Right lung (tissue), 2 donors: ENCODE measurements at regions not wholly inside any gene's neighbourhood (a gene's known extent, or its start where the extent isn't known, plus 50 kb on each side); places are given as distances from the start of the nearest gene placed in this dataset.
A peak's percentile ranks its signal among the peaks of the same experiment; 100 is the strongest.

Source experiments
- DNase-seq, 2 donors: peaks; one replicate each; pipeline ENCODE4 v3.0.0-alpha.2; 2013

DNA sequence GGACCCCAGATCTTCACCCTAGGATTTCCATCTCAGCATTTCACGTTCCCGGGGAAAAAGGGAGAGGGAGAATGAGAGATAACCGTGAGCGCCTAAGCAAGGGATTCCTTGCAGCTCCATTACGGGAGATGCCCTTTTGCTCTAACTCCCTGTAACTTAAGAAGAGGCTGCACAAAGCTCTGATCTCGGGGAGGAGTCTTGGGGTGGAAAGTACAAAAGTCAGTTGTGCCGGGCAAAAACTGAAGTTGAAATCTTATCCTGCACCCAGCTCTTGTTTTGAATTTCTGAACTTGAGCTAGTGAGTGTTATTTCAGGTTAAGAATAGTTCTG lies 256.4 kb upstream of the SOX21 start:
- DNase-seq, result no peak

- peak in 1 of 2 donors; percentile 17 for DNase-seq
Observed at GRCh38 chr13:94968040-94968756, 255.9 kb upstream of the SOX21 start.

- DNase-seq, result peak; percentile 15 to 18
Observed at GRCh38 chr13:94967183-94968039, 255.1 kb upstream of the SOX21 start.

DNA sequence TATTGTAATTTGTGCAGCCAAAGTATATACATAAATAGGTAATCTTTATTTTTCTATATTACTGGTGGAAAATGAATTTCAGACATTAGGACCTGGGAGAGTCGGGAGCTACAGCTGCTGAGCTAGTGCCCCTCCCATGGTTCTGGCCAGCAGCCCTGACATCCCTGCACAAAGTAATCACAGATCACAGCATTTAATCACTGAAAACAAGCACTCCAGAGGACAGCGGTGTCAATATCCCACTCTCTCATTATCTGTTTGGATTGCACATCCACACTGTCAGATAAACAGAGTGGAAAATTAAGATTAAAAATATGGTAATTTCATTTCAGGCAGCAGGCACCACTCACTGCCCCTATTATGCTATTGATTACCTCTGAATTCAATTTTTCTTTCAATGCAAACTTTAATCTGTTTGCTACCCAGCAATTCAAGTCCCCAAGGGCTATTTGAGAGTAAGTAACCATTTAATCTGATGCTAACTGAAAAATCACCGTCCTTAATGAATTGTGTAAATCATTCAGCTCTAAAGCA lies 254.1 kb upstream of the SOX21 start:
- DNase-seq, result no peak

- DNase-seq, result no peak
Observed at GRCh38 chr13:94959626-94960025, 247.3 kb upstream of the SOX21 start.

- DNase-seq, result no peak
Observed at GRCh38 chr13:94956417-94957110, 244.2 kb upstream of the SOX21 start.

DNA sequence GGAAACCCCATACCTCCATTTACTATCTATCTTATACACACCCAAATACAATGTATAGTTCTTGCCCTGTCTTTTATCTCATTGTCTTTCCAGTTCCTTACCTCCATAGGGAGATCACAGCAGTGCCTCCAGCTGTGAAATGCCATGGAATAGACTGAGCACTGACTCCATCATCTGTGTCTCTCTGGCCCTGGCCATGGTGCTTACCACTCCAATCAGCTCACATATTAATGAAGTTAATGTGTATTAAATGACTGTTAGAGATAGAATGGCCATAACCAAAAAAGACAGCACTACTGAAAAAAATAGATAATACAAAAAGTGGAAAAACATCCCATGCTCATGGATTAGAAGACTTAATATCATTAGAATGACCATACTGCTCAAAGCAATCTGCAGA lies 240.4 kb upstream of the SOX21 start:
- DNase-seq, result no peak

DNA sequence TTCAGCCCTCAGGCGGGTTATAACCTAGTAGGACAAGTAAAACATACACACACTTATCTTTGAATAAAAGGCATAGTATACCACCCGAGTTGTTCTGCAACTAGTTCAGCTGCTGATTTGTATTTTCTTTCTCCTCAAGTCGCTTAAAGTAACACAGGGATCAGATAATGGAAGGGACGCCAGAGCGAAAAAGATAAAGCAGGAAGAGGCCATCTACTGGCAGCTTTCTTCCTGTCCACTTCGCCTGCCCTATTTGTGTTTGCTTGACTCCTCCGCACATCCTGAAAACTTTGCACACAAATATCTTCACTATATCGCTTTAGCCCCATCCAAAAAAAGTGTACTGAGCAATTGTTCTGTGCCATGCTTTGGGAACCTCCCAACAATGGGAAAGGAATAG lies 238.0 kb upstream of the SOX21 start:
- peak; percentile 14 to 40 for DNase-seq

DNA sequence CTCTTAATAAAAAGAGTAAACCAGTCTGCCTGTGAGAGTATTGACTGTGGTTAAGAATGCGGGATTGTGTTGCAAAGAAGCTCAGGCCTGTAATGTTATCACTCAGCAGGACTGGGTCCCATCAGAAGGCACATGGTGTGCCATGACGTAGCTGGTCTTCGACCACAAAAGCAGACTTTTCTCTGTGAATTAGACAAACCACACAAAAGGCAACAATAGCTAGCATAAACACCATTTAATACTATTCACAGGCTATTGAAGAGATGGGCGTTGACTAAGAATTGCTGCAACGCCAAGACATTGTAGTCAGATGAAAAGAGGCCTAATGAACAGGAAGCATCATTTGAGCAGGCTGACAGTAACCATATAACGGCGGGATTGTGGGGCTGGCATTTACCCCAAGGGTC lies 235.6 kb upstream of the SOX21 start:
- DNase-seq, result no peak

DNA sequence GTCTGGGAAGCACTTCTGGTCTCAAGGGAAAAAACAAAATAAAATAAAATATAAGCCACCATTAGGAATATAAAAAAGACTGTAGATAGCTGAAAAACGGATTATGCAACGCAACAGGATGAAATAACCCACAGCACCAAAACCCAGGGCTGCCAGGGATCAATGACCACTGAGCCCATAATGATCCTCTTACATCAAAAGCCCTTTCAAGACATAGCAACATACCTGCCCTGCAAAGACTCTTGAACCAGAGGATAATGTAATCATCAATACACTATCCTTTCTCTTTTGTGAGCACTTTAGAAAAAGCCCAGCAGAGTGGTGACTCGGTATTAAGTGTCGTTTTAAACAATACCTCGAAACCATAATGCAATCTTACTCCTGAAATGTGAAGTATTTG lies 235.0 kb upstream of the SOX21 start:
- no peak for DNase-seq

- DNase-seq, result no peak
Observed at GRCh38 chr13:94946039-94946438, 233.7 kb upstream of the SOX21 start.

- no peak for DNase-seq
Observed at GRCh38 chr13:94938124-94938523, 225.8 kb upstream of the SOX21 start.

GRCh38 chr13:94936633-94937032 lies 224.3 kb upstream of the SOX21 start:
- no peak for DNase-seq

DNA sequence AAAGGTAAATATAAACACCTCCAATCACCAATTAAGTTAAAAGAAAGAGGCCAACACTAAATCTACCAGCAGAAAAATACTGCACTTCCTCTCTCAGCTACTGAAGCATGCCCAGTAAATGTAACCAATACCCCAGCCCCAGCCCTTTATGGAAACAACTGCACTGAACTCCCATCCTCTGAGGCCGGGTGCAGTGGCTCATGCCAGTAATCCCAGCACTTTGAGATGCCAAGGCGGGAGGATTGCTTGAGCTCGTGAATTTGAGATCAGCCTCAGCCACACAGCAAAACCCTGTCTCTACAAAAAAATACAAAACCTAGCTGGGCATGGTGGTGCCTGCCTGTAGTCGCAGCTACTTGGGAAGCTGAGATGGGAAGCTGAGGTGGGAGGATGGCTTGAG lies 221.6 kb upstream of the SOX21 start:
- no peak for DNase-seq

- no peak for DNase-seq
Observed at GRCh38 chr13:94933230-94933751, 220.9 kb upstream of the SOX21 start.

DNA sequence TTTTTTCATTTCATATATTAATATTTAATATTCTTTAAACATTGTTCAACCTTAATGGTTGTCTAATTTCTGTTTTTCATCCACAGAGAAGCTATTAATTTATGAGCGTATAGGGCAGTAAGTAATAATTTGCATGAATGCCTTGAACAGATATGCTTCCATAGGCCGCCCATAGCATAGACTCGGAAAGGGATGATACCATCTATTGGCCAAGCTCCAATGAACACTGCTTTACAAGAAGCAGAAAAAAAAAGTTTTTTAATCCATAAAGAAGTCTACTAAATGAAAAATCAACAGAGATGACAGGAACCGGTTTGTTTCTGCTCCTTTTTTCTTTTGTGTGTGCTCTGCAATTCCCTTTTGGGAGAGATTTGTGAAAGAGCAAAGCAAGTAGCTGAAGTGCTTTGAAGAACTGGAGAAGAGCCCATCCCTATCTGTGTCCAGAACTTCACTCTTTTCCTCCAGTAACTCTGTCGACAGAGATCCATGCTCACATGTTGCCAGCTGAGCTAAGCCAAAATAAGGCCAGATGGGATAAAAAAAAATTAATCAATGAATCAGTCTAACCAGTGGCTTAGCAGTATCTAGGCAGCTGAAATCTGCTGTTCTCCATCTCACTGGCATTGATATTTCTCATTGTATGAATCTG lies 215.9 kb upstream of the SOX21 start:
- no peak for DNase-seq

DNA sequence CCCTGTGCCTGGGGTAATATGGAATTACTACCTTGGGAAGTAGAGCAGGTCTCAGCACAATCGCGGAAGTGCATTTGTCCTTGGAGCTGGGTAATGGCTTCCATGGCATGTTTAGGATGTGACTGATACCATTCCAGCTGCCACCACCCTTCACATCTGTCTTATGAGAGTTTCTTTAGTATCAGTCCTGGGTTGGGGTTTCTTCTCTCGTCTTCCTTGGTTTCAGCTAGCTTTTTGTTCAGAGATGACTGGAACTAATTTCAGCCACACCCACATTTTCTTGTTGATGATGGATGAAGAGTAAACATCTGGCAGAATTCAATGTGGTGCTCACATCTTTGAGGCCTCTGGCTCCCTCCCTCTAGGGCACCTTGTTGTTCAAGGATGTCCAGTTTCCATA lies 212.9 kb upstream of the SOX21 start:
- DNase-seq, result no peak

DNA sequence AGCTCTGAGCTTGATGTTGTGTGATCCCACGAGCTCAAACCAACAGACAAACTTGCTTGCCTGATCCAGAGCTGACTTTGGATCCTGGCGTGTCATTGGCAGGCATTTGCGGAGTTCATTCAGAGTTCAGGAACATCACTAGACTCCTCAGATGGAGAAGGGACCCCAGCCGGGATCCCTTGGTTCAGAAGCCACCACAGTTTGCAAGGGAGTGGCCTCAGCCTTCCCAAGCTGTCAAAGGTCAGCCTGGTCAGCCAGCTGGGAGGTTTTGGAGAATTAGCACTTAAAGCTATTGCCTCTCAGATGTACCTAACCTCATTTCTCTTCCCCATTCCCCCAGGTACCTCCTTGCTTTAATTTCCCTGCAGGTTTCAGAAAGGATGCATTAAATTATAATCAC lies 208.8 kb upstream of the SOX21 start:
- no peak for DNase-seq

GRCh38 chr13:94920578-94920977 lies 208.2 kb upstream of the SOX21 start:
- no peak for DNase-seq

DNA sequence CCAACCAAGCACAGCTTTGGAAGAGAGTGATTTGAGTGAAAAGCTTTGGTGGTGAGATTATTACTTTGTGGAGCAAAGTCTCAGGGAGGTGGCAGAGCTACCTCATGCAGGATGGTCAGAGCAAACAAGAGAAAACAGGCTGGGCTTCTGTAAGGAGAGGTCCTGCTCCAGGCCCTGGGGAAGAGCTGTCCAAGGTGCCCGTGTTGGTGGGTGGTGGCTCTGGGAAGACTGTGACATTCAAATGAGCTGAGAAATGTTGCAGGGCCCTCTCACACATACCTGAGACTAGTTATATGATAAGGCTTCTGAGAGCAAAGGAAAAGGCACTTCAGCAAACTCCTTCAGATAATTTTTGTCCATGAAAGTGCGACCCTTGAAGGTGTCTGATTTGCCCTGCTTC lies 205.5 kb upstream of the SOX21 start:
- peak in 1 of 2 donors; percentile 6 for DNase-seq

DNA sequence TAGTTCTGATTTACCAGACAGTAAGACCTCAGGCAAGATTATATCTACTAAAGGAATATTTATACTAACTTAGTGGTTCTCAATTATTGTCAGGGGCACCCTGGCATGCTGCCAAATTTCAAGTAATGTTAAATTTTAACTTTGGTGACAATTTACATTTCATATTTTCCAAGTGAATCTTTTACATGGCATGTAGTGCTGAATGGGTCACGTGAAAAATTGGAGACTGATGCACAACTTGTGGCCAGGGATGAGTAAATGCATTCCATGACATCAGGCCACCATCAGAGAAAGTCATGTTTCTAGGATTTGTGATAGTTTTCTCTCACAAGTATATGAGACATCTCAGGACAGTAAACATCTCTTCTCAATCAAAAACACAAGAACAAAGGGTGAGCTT lies 202.6 kb upstream of the SOX21 start:
- DNase-seq, result no peak

- DNase-seq, result no peak
Observed at GRCh38 chr13:94906605-94907004, 194.3 kb upstream of the SOX21 start.
